DND-41 (cell line): ENCODE measurements at regions not wholly inside any gene's neighbourhood (a gene's known extent, or its start where the extent isn't known, plus 50 kb on each side); places are given as distances from the start of the nearest gene placed in this dataset.

Experiments used
- ATAC-seq: fragments of 200-7000 bp; cut with Tn5 transposase; 3 replicates; pipeline ENCODE4 v1.9.1; 2021; ENCODE audit warnings: low read depth; ENCODE audit not compliant: insufficient read depth
- DNase-seq: peaks from one replicate; pipeline ENCODE4 v3.0.0-alpha.2; 2020
- H2AFZ ChIP-seq: 2 replicates; pipeline ENCODE4 v1.6.0; 2012; ENCODE audit warnings: low read depth, low read length
- H3K27ac ChIP-seq: 2 replicates; pipeline ENCODE4 v1.5.1; 2012; ENCODE audit warnings: low read length, inconsistent platforms
- H3K27me3 ChIP-seq: fragments of 200-600 bp; sonication (generic); 2 replicates; pipeline ENCODE4 v1.6.0; 2012; ENCODE audit warnings: low read length, mild to moderate bottlenecking, inconsistent platforms; ENCODE audit not compliant: insufficient read depth, poor library complexity
- H3K36me3 ChIP-seq: 2 replicates; pipeline ENCODE4 v1.5.1; 2012; ENCODE audit warnings: low read length, inconsistent platforms; ENCODE audit not compliant: insufficient read depth
- H3K4me1 ChIP-seq: 2 replicates; pipeline ENCODE4 v1.5.1; 2012; ENCODE audit warnings: mild to moderate bottlenecking, low read length; ENCODE audit not compliant: insufficient read depth
- H3K4me2 ChIP-seq: 2 replicates; pipeline ENCODE4 v1.6.0; 2012; ENCODE audit warnings: mild to moderate bottlenecking, moderate library complexity, low read length, inconsistent platforms; ENCODE audit not compliant: insufficient read depth
- H3K4me3 ChIP-seq, 2 experiments: fragments of 200-600 bp in 1 of 2; shearing (Covaris generic) in 1 of 2; 2 replicates each; pipeline ENCODE4 v1.5.1; 2012 to 2016; ENCODE audit warnings: inconsistent platforms in 2 of 2, low read length in 2 of 2, mild to moderate bottlenecking in 2 of 2, low read depth in 1 of 2, moderate library complexity in 1 of 2
- H3K79me2 ChIP-seq: 2 replicates; pipeline ENCODE4 v1.6.0; 2012; ENCODE audit warnings: low read length, inconsistent platforms; ENCODE audit not compliant: insufficient read depth
- H3K9ac ChIP-seq: 2 replicates; pipeline ENCODE4 v1.6.0; 2012; ENCODE audit warnings: low read depth, mild to moderate bottlenecking, inconsistent platforms, low read length, moderate library complexity
- H3K9me3 ChIP-seq: 2 replicates; pipeline ENCODE4 v1.5.1; 2012; ENCODE audit warnings: low read length, moderate library complexity, mild to moderate bottlenecking, inconsistent platforms; ENCODE audit not compliant: insufficient read depth, severe bottlenecking
- H4K20me1 ChIP-seq: 2 replicates; pipeline ENCODE4 v1.6.0; 2012; ENCODE audit warnings: low read length; ENCODE audit not compliant: insufficient read depth
- EZH2 ChIP-seq: IDR thresholded peaks from 3 replicates; pipeline ENCODE4 v1.6.1; 2012; ENCODE audit warnings: borderline replicate concordance, low read depth, mild to moderate bottlenecking, moderate library complexity, low read length, inconsistent platforms; ENCODE audit not compliant: severe bottlenecking
- TF ChIP-seq, protein P1 (sequence below): IDR thresholded peaks from 2 replicates; pipeline ENCODE4 v1.5.1; 2012; ENCODE audit warnings: borderline replicate concordance, low read length, moderate library complexity, mild to moderate bottlenecking; ENCODE audit not compliant: poor library complexity, severe bottlenecking; ENCODE audit errors: extremely low read depth

DNA sequence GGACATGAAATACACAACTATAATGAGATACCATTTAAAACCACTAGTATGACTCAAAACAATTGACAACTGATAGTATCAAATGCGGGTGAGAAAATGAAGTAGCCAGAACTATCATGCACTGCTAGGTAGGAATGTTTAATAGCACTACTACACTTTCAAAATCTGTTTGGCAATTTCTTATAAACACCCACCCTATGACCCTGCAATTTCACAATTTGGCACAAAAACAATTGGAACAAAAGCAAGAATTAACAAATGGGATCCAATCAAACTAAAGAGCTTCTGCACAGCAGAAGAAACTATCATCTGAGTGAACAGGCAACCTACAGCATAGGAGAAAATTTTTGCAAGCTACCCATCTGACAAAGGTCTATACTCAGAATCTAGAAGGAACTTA, 431.2 kb upstream of the GYPC start:
- Histone ChIP-seq H3K27me3 (no peaks in the 10 kb centered on the region), H4K20me1 (no peaks in the 10 kb centered on the region), H3K79me2 (no peaks in the 10 kb centered on the region), H3K9me3 (no peaks in the 10 kb centered on the region), H3K4me1 (no peaks in the 10 kb centered on the region), H3K27ac (no peak overlapping the region), H3K36me3 (no peaks in the 10 kb centered on the region), H3K4me2 (no peak overlapping the region), H3K4me3 (no peak overlapping the region), H3K9ac (no peak overlapping the region), H2AFZ (no peak overlapping the region)
- no peak for DNase-seq
- TF ChIP-seq, protein P1, sequence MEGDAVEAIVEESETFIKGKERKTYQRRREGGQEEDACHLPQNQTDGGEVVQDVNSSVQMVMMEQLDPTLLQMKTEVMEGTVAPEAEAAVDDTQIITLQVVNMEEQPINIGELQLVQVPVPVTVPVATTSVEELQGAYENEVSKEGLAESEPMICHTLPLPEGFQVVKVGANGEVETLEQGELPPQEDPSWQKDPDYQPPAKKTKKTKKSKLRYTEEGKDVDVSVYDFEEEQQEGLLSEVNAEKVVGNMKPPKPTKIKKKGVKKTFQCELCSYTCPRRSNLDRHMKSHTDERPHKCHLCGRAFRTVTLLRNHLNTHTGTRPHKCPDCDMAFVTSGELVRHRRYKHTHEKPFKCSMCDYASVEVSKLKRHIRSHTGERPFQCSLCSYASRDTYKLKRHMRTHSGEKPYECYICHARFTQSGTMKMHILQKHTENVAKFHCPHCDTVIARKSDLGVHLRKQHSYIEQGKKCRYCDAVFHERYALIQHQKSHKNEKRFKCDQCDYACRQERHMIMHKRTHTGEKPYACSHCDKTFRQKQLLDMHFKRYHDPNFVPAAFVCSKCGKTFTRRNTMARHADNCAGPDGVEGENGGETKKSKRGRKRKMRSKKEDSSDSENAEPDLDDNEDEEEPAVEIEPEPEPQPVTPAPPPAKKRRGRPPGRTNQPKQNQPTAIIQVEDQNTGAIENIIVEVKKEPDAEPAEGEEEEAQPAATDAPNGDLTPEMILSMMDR: no peak
- TF ChIP-seq EZH2: no peak
- ATAC-seq: no peak

DNA sequence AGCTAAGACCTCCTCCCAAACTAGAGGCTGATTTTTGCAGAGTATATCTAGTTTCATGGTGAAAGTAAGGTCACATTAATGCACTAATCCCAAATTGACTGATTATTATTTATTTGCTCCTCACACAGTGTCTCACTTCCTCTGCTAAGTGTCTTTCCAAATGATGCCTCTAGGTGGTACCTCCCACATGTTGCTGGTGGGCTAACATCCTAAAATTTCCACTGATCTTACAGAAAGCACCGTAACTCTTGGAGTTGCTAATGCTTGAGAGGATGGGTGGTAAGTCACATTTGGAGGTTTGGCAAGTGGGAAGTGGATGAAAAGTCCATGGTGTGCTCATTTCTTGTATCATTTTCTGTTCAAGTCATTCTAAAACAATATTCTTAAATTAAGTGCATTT, 428.7 kb upstream of the GYPC start:
- Histone ChIP-seq H4K20me1 (no peaks in the 10 kb centered on the region), H3K27me3 (no peaks in the 10 kb centered on the region), H3K79me2 (no peaks in the 10 kb centered on the region), H3K9me3 (no peaks in the 10 kb centered on the region), H3K9ac (no peak overlapping the region), H3K36me3 (no peaks in the 10 kb centered on the region), H2AFZ (no peak overlapping the region), H3K4me1 (no peaks in the 10 kb centered on the region), H3K4me2 (no peak overlapping the region), H3K27ac (no peak overlapping the region), H3K4me3 (no peak overlapping the region)
- TF ChIP-seq, protein P1: peak; percentile 54
- TF ChIP-seq EZH2: no peak
- no peak for ATAC-seq
- no peak for DNase-seq

DNA sequence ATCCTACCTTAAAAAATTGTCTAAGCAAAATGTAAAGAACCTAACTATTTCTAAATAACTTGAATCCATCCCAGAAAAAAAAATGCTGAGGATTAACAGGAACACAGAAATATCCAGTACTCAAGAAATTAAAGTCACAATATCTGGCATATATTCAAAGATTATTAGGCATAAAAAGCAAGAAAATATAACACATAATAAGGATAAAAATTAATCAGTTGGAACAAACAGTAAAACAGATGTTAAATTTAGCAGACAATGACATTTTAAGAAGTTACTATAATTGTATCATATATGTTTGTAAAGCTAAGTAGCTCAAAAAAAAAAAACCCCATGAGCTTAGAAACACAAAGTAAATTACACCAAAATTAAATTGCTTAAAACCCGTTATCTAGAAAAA, 427.4 kb upstream of the GYPC start:
- DNase-seq (no peak), ATAC-seq (no peak)
- no peaks in the 10 kb centered on the region for H3K9me3 ChIP-seq
- H3K79me2 ChIP-seq: no peaks in the 10 kb centered on the region
- H3K27me3 ChIP-seq: no peaks in the 10 kb centered on the region
- no peak overlapping the region for H3K9ac ChIP-seq
- TF ChIP-seq, protein P1: no peak
- no peak for TF ChIP-seq EZH2
- H4K20me1 ChIP-seq: no peaks in the 10 kb centered on the region
- no peaks in the 10 kb centered on the region for H3K4me1 ChIP-seq
- H3K4me2 ChIP-seq: no peak overlapping the region
- H3K36me3 ChIP-seq: no peaks in the 10 kb centered on the region
- no peak overlapping the region for H3K27ac ChIP-seq
- no peak overlapping the region for H2AFZ ChIP-seq
- H3K4me3 ChIP-seq: no peak overlapping the region

DNA sequence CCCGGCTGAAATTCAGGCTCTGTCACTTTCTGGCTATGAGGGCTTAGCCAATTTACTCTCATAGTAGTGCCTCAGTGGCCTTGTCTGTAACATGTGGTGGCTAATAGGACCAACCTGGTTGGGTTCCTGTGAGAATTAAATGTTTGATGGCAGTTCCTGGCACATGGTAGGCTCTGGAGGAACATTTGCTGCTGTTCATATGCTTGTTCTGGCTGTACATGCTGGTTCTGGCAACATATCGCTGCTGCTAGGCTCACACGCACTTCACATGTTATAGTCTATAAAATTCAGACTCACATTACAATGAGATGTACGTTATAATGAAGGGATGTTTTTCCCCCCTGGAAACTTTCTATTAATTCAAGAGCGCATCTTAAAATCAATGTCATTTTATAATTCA, 417.7 kb upstream of the GYPC start:
- Histone ChIP-seq H3K79me2 (no peaks in the 10 kb centered on the region), H4K20me1 (no peaks in the 10 kb centered on the region), H3K27ac (no peak overlapping the region), H3K9ac (no peak overlapping the region), H3K36me3 (no peaks in the 10 kb centered on the region), H3K9me3 (no peaks in the 10 kb centered on the region), H3K4me3 (no peak overlapping the region), H3K27me3 (peaks cover 4% of the 10 kb centered on the region), H3K4me2 (no peak overlapping the region), H2AFZ (no peak overlapping the region), H3K4me1 (no peaks in the 10 kb centered on the region)
- DNase-seq: no peak
- no peak for ATAC-seq
- TF ChIP-seq EZH2: no peak
- TF ChIP-seq, protein P1: no peak
